ENCODE measurements at regions not wholly inside any gene's neighbourhood (a gene's known extent, or its start where the extent isn't known, plus 50 kb on each side); places are given as distances from the start of the nearest gene placed in this dataset.

DNA sequence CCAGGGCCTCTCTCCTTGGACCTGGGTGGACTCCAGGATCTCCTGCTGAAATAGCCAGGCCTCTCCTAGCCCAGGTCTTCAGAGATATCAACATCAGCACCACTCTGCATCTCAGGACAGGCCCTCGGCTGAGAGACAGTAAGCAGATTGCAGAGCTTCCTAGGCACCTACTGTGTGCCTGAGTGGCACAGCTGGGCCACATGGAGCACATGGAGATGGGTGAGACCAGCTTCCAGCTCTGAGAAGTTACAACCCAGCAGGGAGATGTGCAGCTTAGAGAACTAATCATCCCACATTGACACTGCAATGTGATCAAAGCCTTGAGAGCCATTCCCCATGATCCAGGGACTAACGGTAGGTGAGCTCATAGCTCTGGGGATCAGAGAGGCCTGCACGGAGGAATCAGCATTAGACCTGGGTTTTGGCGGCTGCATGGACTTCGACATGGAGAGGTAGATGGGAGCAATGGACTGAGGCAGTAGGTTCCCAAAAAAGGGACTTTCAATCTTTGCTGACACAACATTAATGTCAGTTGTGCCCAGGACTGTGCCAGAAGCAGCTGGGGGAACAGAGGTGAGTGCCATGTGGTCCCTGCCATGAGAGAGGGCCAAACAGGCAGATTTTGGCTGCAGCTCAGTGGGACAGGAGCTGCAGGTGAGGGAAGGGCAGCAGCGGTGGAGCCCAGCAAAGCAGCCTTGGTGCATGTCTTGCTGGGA lies 76.0 kb upstream of the LEP start:
- Histone ChIP-seq H3K9ac (ENCODE audit: control insufficient read depth, insufficient read depth, low read length) (no peak overlapping the region), H3K4me1 (ENCODE audit: control insufficient read depth, insufficient read depth, low read length) (no peaks in the 10 kb centered on the region), H2AFZ (ENCODE audit: control insufficient read depth, low read depth, low read length) (no peak overlapping the region), H4K20me1 (ENCODE audit: control insufficient read depth, insufficient read depth) (no peaks in the 10 kb centered on the region), H3K27ac (ENCODE audit: control insufficient read depth, insufficient read depth) (no peak overlapping the region), H3K27me3 (replicated peaks in 1 of 2; ENCODE audit: control insufficient read depth in 2 of 2, insufficient read depth in 2 of 2, low read length in 1 of 2) (peaks cover 21 to 24% of the 10 kb centered on the region in 2 experiments), H3K36me3 (ENCODE audit: control insufficient read depth in 2 of 2, insufficient read depth in 2 of 2, low read length in 1 of 2) (no peaks in the 10 kb centered on the region), H3K4me2 (ENCODE audit: control insufficient read depth, insufficient read depth) (no peak overlapping the region), H3K9me3 (replicated peaks; ENCODE audit: control insufficient read depth, insufficient read depth, low read length) (no peaks in the 10 kb centered on the region), H3K79me2 (ENCODE audit: control insufficient read depth, insufficient read depth, low read length) (no peaks in the 10 kb centered on the region), H3K4me3 (no peak overlapping the region)
- 58% methylated on average over 6 of the region's 6 CpGs for WGBS (ENCODE audit: insufficient coverage, insufficient replicate concordance, low lambda C conversion rate, missing lambda C conversion rate)
- ChIA-PET RAD21 (ENCODE audit: unreplicated experiment) (no interaction called here), POLR2A (no interaction called here), CTCF (interaction anchor here (1.7 kb wide), 1 partner anchor 29 kb away, joined by 3 read pairs; no protein-coding TSS in a partner anchor), SMC1A (ENCODE audit: uncharacterized antibody, unreplicated experiment) (no interaction called here)
- intact Hi-C loops (cut with micrococcal nuclease; ENCODE audit: unreplicated experiment) (no loop called here), in situ Hi-C loops (cut with MboI) (no loop called here)
- ATAC-seq (no peak), DNase-seq (ENCODE audit: low read depth, low spot score) (no peak), FAIRE-seq (no peak)
- no peak for TF ChIP-seq WRNIP1 (IDR thresholded peaks at IDR 0.05; ENCODE audit: borderline replicate concordance, low read depth, low read length)
- no peak for TF ChIP-seq PAX8 (IDR thresholded peaks at IDR 0.05)
- no peak for TF ChIP-seq ZSCAN29 (IDR thresholded peaks at IDR 0.05)
- no peak for TF ChIP-seq EZH2 (IDR thresholded peaks at IDR 0.05; ENCODE audit: borderline replicate concordance, control insufficient read depth, low read depth, low read length)
- TF ChIP-seq NFIC (IDR thresholded peaks at IDR 0.05; ENCODE audit: low read depth, low read length), result no peak
- no peak for TF ChIP-seq TCF3 (IDR thresholded peaks at IDR 0.05; ENCODE audit: borderline replicate concordance, insufficient read depth, low read depth, low read length)
- no peak for TF ChIP-seq SKIL (IDR thresholded peaks at IDR 0.05; ENCODE audit: low read depth, poor library complexity, severe bottlenecking)
- no TSS peak for BruUV-seq (replicated peaks)
